ENCODE measurements at regions not wholly inside any gene's neighbourhood (a gene's known extent, or its start where the extent isn't known, plus 50 kb on each side); places are given as distances from the start of the nearest gene placed in this dataset.

GRCh38 chr17:15029469-15029868 is 235.7 kb downstream of the PMP22 start:
- no peak overlapping the region for H3K27ac ChIP-seq
- H3K4me2 ChIP-seq = no peak overlapping the region
- no peaks in the 10 kb centered on the region for H3K36me3 ChIP-seq
- H3K27me3 ChIP-seq = no peaks in the 10 kb centered on the region
- H3K9ac ChIP-seq = no peak overlapping the region
- H3K4me1 ChIP-seq = no peaks in the 10 kb centered on the region
- H4K20me1 ChIP-seq = no peaks in the 10 kb centered on the region
- 0 out of 2 replicates have a peak, but pooled peaks cover 4% of the 10 kb centered on the region for H3K9me3 ChIP-seq
- TF ChIP-seq Cebpa-rat (IDR thresholded peaks at IDR 0.05) = no peak
- H3K4me3 ChIP-seq = no peak overlapping the region

- H4K20me1 ChIP-seq = no peaks in the 10 kb centered on the region
- H3K27me3 ChIP-seq = no peaks in the 10 kb centered on the region
- TF ChIP-seq Cebpa-rat (IDR thresholded peaks at IDR 0.05) = no peak
- H3K4me3 ChIP-seq = no peak overlapping the region
- peaks cover 1% of the 10 kb centered on the region for H3K9me3 ChIP-seq
- H3K4me2 ChIP-seq = no peak overlapping the region
- H3K36me3 ChIP-seq = no peaks in the 10 kb centered on the region
- H3K27ac ChIP-seq = no peak overlapping the region
- H3K4me1 ChIP-seq = peaks cover 1% of the 10 kb centered on the region; the same call in 1 of the 2 replicates
- H3K9ac ChIP-seq = no peak overlapping the region
These were observed 237.3 kb downstream of the PMP22 start for GRCh38 chr17:15027853-15028252.

DNA sequence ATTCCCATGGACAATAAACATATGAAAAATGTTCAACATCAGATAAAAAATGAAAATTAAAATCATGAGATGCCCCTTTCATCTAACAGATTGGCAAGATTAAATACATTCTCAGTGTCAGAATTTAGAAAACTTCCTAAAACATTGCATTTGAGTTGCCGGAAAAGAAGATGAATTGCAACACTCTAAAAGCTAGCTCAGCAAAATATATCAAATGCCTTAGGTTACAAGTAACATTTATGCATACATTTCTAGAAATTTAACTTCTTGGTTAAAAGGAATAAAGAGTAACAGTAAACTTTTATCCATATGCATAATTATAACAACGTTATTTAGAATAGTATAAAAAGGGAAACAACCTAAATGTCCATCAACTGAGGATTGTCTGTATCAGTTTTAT is 239.0 kb downstream of the PMP22 start:
- Histone ChIP-seq H3K4me2 (no peak overlapping the region), H3K9me3 (peaks cover 12% of the 10 kb centered on the region), H3K27ac (no peak overlapping the region), H3K9ac (no peak overlapping the region), H3K4me3 (no peak overlapping the region), H3K27me3 (no peaks in the 10 kb centered on the region), H4K20me1 (no peaks in the 10 kb centered on the region), H3K36me3 (no peaks in the 10 kb centered on the region), H3K4me1 (peaks cover 8% of the 10 kb centered on the region; the same call in 1 of the 2 replicates)
- no peak for TF ChIP-seq Cebpa-rat (IDR thresholded peaks at IDR 0.05)

DNA sequence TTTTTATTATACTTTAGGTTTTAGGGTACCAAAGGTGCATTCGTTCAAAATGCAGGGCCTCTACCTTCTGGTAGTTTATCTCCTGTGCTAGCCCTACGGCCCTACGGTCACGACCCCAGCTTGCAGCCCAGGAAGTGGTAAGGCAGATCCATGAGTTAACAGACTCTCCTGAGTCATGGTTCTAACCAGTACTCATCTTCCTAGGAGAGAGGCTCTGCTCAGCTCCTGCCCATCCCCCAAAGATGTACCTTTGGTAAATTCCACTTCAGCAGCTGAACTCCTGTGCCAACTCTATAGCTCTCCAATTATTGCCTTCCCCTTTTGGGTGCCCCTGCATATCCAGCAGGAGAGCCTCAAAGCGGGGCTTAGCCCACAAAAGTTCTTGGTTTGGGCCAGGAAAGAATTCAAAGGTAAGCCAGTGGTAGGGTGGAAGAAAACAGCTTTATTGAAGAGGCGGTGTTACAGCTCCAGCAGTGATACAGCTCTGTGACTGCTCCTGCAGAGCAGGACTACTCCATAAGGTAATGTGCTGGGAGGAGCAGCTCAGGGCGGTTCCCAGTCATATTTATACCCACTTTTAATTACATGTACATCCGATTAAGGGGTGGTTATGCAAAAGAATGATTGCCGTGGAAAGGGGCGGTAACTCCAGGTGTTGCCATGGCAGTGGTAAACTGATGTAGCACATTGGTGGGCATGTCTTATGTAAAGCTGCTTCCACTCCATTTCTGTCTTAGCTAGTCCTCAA is 241.4 kb downstream of the PMP22 start:
- no peaks in the 10 kb centered on the region for H4K20me1 ChIP-seq
- no peak for TF ChIP-seq Cebpa-rat (IDR thresholded peaks at IDR 0.05)
- H3K4me1 ChIP-seq = peaks cover 8% of the 10 kb centered on the region; the same call in 1 of the 2 replicates
- H3K9ac ChIP-seq = no peak overlapping the region
- H3K27me3 ChIP-seq = no peaks in the 10 kb centered on the region
- H3K9me3 ChIP-seq = peaks cover 12% of the 10 kb centered on the region
- no peak overlapping the region for H3K4me3 ChIP-seq
- no peaks in the 10 kb centered on the region for H3K36me3 ChIP-seq
- no peak overlapping the region for H3K4me2 ChIP-seq
- no peak overlapping the region for H3K27ac ChIP-seq

DNA sequence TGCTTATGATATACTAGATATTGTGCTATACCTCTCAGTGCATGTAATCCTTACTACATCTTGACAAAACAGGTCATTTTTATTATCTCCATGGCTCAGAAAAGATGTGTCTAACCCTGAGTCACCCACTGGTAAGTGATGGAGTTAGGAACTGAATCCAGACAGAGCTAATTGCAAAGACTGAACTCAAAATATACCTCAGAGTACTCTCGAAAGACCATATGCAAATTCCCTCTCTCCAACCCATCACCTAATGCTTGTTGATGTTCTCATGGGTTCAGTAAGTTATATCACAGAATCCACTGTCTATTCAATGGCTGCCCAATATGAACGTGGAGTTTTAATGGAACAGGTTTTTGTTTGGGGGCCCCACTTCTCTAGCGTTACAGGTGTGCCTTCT is 246.0 kb downstream of the PMP22 start:
- no peak overlapping the region for H3K4me2 ChIP-seq
- H3K9ac ChIP-seq = no peak overlapping the region
- peaks cover 8% of the 10 kb centered on the region; the same call in 1 of the 2 replicates for H3K4me1 ChIP-seq

DNA sequence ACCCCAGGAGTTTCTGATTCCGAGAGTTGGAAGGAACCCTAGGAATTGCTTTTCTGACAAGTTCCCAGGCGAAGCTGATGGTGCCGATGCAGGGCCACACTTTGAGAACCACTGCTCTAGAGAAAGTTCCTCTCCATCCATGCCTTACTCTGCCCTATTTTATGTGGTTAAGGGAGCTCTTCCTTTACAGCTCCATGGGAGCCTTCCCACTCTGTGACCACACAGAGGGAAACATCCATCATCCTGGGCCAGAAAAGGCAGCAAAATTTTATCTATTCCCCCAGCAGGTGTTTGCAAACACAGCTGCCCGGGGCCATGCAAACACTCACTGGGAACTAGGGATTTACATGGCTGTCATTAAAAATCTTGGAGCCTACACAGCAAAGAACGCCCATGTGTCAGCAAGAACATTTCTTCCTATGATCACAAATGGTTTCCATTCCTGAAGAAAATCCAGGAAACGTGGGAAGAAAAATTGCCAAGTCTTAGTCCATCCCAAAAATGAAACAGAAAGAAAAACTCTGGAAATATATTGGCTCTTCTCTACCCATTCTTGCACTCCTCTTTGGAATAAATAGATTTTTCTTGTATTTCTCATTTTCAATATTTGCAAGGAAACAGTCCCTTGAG is 252.7 kb downstream of the PMP22 start:
- Histone ChIP-seq H3K9me3 (no peaks in the 10 kb centered on the region), H3K27me3 (no peaks in the 10 kb centered on the region), H3K36me3 (no peaks in the 10 kb centered on the region), H4K20me1 (no peaks in the 10 kb centered on the region), H3K4me1 (no peaks in the 10 kb centered on the region), H3K4me2 (no peak overlapping the region), H3K4me3 (no peak overlapping the region), H3K9ac (no peak overlapping the region), H3K27ac (no peak overlapping the region)
- no peak for TF ChIP-seq Cebpa-rat (IDR thresholded peaks at IDR 0.05)

More for the DNA sequence above, 246.0 kb downstream of the PMP22 start:
- H3K4me3 ChIP-seq = no peak overlapping the region
- H3K9me3 ChIP-seq = peaks cover 12% of the 10 kb centered on the region
- H4K20me1 ChIP-seq = no peaks in the 10 kb centered on the region
- no peak overlapping the region for H3K27ac ChIP-seq
- H3K36me3 ChIP-seq = no peaks in the 10 kb centered on the region
- no peak for TF ChIP-seq Cebpa-rat (IDR thresholded peaks at IDR 0.05)
- no peaks in the 10 kb centered on the region for H3K27me3 ChIP-seq

- no peaks in the 10 kb centered on the region for H3K4me1 ChIP-seq
- TF ChIP-seq Cebpa-rat (IDR thresholded peaks at IDR 0.05) = no peak
- H3K36me3 ChIP-seq = no peaks in the 10 kb centered on the region
- no peaks in the 10 kb centered on the region for H4K20me1 ChIP-seq
- H3K27me3 ChIP-seq = no peaks in the 10 kb centered on the region
- H3K9ac ChIP-seq = no peak overlapping the region
- no peaks in the 10 kb centered on the region for H3K9me3 ChIP-seq
- H3K4me3 ChIP-seq = no peak overlapping the region
- no peak overlapping the region for H3K4me2 ChIP-seq
- H3K27ac ChIP-seq = no peak overlapping the region
These were observed 256.0 kb downstream of the PMP22 start for GRCh38 chr17:15009087-15009486.

- Histone ChIP-seq H3K27ac (no peak overlapping the region), H3K27me3 (no peaks in the 10 kb centered on the region), H3K9ac (no peak overlapping the region), H3K9me3 (no peaks in the 10 kb centered on the region), H3K4me3 (no peak overlapping the region), H3K4me1 (no peaks in the 10 kb centered on the region), H3K4me2 (no peak overlapping the region), H3K36me3 (no peaks in the 10 kb centered on the region), H4K20me1 (no peaks in the 10 kb centered on the region)
- no peak for TF ChIP-seq Cebpa-rat (IDR thresholded peaks at IDR 0.05)
These were observed 258.0 kb downstream of the PMP22 start for GRCh38 chr17:15007147-15007553.

GRCh38 chr17:15006421-15007128 is 258.6 kb downstream of the PMP22 start:
- Histone ChIP-seq H3K4me1 (no peaks in the 10 kb centered on the region), H3K27ac (no peak overlapping the region), H3K9ac (no peak overlapping the region), H3K4me2 (no peak overlapping the region), H3K9me3 (no peaks in the 10 kb centered on the region), H3K36me3 (no peaks in the 10 kb centered on the region), H3K27me3 (no peaks in the 10 kb centered on the region), H3K4me3 (no peak overlapping the region), H4K20me1 (no peaks in the 10 kb centered on the region)
- TF ChIP-seq Cebpa-rat (IDR thresholded peaks at IDR 0.05) = no peak

GRCh38 chr17:15000661-15001060 is 264.5 kb downstream of the PMP22 start:
- Histone ChIP-seq H3K27ac (no peak overlapping the region), H3K9ac (no peak overlapping the region), H3K36me3 (no peaks in the 10 kb centered on the region), H3K27me3 (no peaks in the 10 kb centered on the region), H3K4me3 (no peak overlapping the region), H3K9me3 (no peaks in the 10 kb centered on the region), H3K4me2 (no peak overlapping the region), H4K20me1 (no peaks in the 10 kb centered on the region), H3K4me1 (no peaks in the 10 kb centered on the region)
- no peak for TF ChIP-seq Cebpa-rat (IDR thresholded peaks at IDR 0.05)
